DND-41 (cell line): ENCODE measurements at regions not wholly inside any gene's neighbourhood (a gene's known extent, or its start where the extent isn't known, plus 50 kb on each side); places are given as distances from the start of the nearest gene placed in this dataset.

ENCODE experiments used
- EZH2 ChIP-seq: IDR thresholded peaks from 3 replicates; pipeline ENCODE4 v1.6.1; 2012; ENCODE audit warnings: borderline replicate concordance, low read depth, mild to moderate bottlenecking, moderate library complexity, low read length, inconsistent platforms; ENCODE audit not compliant: severe bottlenecking
- TF ChIP-seq, protein P1 (sequence below): IDR thresholded peaks from 2 replicates; pipeline ENCODE4 v1.5.1; 2012; ENCODE audit warnings: borderline replicate concordance, low read length, moderate library complexity, mild to moderate bottlenecking; ENCODE audit not compliant: poor library complexity, severe bottlenecking; ENCODE audit errors: extremely low read depth

DNA sequence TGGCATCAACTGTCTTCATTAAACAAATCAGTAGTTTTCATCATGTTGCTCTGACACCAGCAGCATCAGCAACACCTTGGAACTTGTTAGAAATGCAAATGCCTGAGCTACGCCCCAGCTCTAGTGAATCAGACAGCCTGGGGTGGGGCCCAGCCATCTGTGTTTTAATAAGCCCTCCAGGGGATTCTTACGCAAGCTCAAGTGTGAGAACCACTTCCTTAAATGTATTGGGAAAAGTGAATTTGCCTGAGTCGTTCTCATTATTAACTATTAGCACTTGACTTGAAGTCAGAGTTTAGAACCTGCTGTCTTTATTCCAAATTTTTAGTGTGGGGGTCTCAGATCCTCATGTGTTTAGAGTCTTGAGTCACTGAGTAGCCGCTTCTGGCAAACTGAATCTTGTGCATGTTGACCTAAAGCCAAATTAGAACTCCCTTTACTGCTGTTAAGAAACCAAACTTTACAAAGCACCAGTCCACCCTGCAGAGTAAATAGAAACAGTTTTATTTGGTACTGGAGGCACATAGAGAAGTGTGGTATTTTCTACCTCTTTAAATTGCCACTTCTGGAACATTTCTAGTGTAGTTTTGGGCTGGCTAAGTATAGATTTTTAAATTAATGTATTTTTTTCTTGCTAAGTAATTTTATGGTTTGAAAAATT is 137.4 kb upstream of the COX10 start:
- TF ChIP-seq, protein P1, sequence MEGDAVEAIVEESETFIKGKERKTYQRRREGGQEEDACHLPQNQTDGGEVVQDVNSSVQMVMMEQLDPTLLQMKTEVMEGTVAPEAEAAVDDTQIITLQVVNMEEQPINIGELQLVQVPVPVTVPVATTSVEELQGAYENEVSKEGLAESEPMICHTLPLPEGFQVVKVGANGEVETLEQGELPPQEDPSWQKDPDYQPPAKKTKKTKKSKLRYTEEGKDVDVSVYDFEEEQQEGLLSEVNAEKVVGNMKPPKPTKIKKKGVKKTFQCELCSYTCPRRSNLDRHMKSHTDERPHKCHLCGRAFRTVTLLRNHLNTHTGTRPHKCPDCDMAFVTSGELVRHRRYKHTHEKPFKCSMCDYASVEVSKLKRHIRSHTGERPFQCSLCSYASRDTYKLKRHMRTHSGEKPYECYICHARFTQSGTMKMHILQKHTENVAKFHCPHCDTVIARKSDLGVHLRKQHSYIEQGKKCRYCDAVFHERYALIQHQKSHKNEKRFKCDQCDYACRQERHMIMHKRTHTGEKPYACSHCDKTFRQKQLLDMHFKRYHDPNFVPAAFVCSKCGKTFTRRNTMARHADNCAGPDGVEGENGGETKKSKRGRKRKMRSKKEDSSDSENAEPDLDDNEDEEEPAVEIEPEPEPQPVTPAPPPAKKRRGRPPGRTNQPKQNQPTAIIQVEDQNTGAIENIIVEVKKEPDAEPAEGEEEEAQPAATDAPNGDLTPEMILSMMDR, result no peak
- TF ChIP-seq EZH2, result no peak
